Epidermal melanocyte (primary cell): ENCODE measurements at regions not wholly inside any gene's neighbourhood (a gene's known extent, or its start where the extent isn't known, plus 50 kb on each side); places are given as distances from the start of the nearest gene placed in this dataset.

ENCODE experiments used
- DNase-seq: peaks from one replicate; pipeline ENCODE4 v3.0.0; 2011; ENCODE audit warnings: low spot score; ENCODE audit not compliant: insufficient read length

DNA sequence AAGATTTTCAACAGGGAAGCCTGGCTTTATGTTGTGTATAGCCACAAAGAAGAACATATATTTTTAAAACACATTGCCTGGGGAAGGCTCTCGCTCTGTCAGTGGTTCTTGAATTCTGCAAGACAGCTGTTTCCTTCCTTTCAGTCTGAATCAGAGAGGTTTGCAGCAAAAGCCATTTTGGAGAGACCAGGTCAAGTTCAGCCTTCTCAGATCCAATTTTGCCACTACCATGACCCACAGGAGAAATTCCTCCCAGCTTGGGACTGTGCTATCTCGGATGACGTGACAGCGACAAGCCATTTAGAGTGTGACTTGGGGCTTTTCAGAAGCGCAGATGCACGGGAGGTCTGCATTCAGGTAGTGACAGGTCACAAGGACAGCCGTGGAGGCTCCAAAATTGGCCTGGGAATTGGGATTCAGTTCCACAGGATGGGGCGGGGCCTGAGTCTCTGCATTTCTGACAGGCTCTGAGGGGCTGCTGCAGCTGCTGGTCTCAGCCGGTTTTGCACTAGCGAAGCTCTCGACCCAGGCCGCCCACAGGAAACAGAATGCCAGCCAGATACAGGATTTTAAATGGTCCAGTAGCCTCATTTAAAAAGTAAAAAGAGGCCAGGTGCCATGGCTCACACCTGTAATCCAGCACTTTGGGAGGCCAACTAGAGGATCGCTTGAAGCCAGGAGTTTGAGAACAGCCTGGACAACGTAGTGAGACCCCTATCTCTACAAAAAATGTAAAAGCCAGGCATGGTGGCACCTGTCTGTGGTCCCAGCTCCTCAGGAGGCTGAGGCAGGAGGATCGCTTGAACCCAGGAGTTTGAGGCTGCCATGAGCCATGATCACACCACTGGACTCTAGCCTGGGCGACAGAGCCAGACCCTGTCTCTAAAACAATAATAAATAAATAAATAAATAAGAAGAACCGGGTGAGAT lies 196.6 kb upstream of the CIBAR2 start:
- DNase-seq: no peak

DNA sequence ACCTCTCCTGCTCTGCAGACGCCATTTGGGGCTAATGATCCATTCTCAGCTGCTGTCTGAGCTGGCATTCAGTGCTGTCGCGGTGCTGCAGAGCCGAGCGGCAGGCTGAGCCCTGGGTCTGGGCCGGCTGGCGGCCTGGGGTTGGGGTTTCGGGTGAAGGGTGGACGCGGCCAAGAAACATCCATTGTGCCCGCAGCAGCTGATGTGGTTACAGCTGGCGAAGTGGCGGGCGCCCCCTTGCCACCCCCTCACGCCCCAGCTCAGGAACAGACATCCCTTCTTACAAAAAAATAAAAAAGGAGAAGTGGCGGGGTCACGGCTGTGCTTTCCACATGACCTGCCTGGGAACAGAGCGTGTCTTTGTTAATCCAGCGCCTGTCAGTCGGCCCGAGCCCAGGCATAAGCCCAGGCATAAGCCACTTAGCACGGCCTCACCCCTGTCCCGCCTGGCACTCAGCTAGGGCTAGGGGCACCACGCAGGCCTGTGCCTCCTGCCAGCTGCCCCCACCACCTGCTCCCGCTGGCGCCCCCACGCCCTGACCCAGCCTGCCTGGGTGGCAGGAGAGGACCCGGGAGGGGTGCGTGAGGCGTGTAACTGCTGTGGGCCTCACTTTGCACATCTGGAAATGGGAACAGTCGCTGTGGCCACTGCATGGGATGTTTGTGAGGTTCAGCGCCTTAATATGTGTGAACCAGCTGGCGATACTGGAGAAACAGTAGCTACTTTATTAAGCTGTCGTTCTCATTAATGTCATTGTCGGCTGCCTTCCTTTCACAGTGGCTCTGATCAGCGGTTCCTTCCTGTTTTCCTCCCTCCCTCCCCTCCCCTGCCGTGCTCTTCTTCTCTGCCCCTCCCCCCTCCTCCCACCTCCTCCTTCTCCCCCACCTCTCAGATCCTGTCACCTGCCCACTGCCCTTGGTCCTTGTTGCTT lies 197.7 kb upstream of the CIBAR2 start:
- DNase-seq: no peak

DNA sequence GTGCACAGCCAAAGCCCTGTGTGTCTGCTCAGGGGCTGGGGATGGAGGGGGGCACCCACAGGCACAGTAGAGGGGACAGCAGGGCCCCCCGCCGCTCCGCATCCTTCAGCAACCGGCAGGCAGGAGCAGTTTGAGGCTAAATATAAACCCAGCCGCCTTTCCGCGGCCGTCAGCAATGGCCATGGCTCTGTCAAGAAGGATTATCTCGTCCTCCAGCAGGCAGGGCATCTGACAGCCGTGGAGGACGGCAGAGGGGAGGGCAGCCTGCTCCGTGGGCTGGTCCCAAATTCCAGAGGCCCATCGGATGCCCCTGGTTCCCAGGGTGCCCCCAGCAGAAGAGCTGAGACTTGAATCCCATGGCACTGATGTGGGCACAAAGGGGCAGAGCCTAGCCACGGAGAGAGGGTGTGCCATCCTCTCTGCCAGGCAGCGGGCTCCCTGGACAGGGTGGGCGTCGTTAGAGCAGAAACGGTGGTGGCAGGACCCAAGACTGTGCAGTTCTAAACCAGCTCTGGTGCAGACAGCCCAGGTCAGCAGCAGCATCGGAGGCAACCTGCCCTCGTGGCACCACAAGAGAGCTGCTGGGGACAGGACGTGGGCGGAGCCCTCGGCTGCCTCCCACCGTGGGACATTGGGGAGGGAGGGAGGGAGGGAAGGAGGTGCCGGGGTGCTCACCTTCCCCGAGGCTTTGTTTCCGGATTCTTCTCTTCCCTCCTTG lies 198.8 kb upstream of the CIBAR2 start:
- no peak for DNase-seq

DNA sequence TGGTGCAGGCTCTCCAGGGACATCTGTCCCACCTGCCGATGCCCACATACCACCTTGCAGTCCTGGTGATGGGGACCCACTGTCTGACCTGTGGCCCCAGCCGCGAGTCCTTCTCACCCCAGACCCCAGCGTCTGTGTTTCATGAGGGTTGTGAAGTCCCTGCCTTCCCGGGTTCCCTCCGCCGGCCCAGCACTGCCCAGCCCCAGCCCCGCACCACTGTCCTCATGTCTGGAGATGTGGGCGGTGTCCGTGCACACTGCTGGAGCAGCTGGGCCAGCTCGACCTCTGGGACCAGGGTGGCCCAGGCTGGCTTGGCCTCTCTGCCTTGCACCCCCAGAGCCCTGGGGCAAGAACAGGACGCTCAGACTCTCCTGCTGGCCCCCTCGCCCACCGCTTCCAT lies 199.5 kb upstream of the CIBAR2 start:
- DNase-seq: no peak

DNA sequence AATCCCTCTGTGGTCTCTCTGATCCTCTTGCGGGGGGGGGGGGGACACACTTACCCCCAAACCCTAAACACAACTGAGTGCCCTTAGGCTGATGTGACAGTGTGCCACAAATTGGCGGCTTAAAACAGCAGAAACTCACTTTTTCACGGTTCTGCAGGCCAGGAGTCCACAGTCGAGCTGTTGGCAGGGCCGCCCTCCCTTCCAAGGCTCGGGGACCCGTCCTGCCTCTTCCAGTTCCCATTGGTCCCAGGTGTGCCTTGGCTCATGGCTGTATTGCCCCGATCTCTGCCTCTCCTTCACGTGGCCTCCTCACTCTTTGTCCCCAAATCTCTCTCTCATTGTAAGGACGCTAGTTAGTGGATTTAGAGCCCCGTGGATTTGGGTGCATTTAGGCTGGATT lies 199.9 kb upstream of the CIBAR2 start:
- DNase-seq: no peak

DNA sequence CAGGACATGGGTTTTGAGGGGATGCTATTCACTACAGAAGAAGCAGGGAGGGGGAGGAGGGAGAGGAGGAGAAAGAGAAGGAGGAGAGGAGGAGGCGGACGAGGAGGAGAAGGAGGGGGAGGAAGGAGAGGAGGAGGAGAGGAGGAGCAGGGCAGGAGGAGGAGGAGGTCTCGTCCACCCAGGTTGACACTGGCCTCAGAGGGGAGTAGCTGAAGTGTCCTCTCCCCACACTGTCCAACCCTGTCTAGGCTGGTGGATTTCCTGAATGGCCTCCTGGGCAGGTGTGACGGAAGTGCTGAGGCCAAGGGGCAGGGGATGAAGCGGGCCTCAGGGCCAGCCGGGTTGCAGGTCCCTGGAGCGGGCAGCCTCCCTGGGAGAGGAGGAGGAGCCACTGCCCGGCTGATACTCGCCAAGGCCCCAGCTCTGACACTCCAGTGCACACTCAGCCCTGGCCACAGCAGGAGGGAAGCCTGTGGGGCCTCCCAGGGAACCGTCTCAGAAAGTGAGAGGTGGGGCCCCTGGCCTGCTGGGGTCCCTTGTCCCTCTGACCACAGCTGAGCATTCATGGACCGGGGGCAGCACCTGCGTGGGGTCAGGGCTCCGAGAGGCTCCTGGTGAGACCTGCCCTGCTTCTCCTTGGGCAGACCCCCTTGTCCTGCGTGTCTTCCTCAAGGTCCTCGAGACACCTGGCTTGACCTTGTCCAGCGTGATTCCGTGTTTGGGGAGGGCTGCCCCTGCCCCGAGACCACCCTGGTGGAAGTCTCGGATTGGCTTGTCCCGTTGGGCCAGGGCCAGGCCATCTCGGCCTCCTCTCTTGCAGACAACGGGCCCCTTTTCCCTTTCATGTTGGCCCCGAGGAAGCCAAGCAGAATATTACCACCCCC lies 200.6 kb upstream of the CIBAR2 start:
- DNase-seq: no peak

DNA sequence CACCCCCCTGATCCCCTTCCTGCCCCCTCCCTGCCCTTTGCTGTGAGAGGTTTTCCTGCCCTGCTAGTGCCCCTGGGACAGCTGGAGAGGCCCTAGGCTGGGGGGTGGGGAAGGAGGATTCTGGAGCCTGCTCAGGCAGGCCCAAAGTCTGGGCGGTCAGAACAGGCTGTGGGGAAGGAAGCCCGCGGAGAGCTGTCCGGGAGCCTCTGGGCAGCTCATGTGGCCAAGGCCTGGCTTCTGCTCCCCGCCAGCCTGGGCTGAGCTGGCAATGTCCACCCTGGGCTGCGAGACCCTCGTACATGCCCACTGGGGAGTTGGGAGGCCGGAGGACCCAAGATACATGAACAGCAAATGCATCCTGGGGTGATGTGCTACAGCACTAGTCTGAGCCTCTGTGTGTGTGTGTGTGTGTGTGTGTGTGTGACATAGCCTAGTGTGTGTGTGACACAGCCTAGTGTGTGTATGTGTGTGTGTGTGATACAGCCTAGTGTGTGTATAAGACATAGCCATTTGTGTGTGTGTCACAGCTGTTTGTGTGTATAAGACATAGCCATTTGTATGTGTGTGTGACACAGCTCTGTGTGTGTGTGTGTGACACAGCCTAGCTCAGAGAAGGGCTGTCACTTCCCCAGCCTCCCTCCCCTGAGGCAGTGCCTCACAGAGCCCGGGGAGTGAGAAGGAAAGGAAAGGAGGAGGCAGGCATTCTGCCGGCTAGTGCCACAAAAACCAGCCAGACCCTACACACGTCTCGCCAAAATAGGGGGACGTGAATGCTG lies 201.4 kb upstream of the CIBAR2 start:
- DNase-seq: no peak

DNA sequence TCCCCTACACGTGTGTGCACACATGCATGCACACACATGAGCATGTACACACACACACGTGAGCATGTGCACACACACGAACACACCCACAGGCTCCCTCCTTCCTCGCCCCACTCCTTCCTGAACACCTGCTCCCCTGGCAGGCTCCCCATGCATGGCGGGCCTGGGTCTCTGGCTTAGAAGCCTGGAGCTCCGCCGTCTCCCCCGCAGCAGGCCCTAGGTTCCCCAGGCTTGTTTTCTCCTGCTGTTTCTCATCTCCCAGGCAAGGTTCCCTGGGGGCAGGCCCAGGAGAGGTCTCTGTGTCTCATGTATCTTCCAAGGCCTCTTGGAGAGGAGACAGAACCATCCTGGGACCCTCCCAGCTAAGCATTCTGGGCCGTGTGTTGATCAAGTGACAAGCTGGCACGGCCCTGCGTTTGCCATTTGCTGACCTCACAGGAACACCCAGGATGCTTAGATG lies 202.3 kb upstream of the CIBAR2 start:
- DNase-seq: no peak

DNA sequence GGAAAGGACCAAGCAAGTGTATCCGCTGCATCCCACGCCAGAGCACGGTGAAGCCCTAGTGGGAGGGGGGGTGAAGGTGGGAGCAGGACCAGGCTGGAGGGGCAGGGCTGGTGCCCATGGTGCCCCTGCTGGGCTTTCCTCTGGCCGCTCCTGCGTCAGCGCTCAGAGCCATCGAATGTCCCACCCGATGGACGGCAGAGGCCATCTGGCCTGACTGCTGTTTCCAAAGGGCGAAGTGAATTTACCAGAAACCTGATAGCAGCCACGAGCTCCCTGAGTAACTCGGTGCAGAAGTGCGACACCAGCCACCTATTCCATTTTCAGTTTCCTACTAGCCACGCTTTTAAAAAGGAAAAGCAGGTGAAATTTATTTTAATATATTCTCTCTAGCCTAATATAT lies 203.6 kb upstream of the CIBAR2 start:
- DNase-seq: no peak

DNA sequence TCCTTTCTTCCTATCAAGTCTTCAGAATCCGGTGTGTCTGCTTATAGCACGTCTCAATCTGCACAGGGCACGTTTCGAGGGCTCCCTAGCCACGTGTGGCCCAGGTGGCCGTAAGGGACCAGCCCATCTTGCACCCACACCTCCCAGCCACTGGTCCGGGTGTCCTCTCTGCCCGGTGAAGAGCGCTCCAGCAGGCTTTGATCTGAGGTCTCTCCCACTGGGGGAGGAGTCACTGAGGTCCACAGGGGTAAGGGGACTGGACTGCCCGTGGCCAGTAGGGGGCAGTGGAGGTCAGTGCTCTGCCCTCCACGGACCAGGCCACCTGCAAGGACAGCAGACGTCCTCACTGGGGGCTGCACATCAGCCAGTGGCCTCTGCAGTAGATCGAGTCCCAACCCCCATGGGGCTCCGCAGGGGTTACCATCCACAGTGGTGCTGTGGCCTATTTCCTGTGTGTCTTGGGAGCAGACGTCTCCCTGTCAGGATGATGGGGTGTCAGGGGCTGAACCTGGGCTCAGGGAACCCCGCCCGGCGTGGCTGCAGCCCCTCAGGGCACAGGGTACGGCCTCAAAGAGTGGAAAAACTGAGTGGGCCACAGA lies 204.1 kb upstream of the CIBAR2 start:
- no peak for DNase-seq

DNA sequence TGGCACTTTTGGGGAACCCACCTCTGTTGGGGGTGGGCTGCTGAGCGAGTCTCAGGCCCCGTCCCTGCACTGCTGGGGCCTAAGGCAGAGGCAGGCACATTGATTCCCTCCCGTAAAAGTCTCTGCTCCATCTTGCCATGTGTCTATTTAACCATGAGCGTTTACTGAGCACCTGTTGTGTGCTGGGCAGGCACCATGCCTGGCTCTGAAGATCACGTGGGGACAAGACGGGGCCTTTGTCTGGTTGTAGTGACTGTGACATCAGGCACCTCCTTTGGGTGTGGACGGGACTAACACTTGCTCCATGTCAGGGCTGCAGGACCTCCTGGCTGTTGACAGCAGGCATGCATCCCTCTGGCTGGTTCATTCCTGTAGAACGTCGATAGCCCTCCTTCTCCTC lies 204.7 kb upstream of the CIBAR2 start:
- DNase-seq: no peak

DNA sequence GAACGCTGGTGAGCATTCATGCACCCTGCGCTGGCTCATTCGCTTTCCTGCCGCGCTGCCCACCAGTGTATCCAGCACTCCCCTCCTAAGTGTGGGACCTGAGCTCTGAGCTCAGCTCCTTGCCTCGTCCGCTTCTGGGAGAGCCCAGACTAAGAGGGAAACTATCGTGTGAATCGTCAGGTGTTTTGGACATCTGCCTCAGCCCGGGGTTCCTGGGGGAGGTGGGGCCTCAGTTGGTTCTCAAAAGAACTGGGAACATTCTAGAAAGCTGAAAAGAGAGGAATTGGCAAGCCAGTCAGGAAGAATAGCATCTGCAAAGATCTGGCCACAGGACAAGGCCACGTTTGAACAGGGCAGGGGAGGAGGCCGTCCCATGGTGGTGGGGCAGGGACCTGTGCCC lies 205.4 kb upstream of the CIBAR2 start:
- DNase-seq: no peak

DNA sequence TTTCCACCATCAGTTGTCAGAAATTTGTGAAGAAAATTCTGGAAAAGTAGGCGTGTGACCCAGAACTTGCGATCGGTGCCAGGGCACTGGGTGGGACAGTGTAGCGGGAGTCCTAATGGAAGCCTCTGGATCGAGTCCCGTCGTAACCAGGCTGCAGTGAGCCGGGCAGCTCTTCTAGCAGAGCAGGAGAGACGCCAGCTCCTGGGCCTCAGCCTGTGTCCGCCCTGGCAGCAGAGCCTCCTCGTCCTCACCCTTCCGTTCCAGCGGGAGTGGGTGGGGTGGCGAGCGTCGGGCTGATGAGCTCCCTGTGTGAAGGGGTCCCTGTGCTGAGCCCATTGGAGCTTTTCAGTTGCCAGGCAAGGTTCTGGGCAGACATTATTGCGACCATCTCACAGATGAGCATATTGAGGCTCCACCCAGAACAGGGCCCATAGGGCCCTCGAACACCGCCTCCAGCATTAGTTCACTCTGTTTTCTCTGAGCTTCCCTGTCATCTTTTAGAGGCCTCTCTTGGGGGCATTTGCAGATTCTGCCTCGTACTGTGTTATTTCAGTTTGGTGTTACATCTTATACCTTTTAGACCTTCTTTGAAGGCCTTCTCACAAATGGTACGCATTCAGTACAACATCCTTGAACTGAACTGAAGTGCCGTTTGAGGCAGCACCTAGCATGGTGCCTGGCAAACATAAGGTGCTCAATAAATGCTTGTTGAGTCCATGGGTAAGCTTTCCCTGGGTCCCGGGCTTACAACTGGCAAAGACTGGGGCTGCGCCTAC lies 207.1 kb upstream of the CIBAR2 start:
- DNase-seq: no peak

DNA sequence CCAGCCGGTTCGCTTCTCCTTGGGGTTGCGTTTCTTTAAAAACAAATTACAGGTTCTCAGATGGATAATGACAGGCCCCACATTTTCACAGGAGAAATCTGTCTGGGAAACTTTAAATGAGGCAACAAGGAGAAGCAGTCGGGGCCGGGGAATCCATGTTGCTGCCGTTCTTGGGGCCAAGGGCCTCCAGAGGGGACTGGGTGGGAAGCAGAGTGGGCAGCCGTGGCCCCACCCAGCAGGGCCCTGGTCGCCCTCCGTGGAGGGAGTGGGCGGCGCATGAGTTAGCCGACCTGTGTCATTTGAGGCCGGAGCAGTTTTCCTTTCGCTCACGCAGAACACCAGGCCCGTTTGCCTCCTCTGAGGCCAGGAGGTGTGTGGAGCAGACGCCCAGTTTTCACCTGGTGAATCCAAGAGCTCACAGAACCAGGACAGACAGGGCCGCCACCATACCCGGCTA lies 207.7 kb upstream of the CIBAR2 start:
- no peak for DNase-seq

DNA sequence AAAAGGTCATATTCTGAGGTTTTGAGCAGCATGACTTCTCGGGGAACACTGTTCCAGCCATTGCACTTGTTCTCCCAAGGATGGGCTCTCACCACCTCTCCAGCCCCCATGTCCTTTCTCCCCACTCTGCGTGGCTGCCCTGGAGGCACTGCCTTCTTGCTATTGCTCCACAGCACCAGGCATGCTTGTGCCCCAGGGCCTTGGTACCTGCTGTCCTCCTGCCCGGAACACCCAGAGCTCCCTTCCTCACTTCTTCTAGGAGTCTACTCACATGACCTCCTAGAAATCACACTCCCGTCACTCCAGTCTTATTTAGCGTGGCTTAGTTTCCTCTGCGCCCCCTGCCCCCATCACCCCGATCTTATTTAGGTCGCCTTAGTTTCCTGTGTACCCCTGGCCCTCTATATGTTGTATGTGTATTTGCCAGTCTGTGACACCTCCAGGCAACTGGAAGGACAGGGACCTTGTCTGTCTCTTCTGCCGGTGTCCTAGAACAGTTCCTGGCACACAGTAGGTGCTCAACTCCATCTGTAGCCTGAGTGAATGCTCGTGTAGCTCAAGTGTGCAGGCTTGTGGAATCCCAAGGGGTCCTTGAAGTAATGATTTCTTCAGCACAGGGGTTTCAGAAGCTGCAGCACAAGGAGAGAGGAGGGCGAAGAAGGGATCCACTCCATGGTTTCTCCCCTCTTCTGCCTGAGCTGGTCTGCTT lies 208.6 kb upstream of the CIBAR2 start:
- DNase-seq: no peak

DNA sequence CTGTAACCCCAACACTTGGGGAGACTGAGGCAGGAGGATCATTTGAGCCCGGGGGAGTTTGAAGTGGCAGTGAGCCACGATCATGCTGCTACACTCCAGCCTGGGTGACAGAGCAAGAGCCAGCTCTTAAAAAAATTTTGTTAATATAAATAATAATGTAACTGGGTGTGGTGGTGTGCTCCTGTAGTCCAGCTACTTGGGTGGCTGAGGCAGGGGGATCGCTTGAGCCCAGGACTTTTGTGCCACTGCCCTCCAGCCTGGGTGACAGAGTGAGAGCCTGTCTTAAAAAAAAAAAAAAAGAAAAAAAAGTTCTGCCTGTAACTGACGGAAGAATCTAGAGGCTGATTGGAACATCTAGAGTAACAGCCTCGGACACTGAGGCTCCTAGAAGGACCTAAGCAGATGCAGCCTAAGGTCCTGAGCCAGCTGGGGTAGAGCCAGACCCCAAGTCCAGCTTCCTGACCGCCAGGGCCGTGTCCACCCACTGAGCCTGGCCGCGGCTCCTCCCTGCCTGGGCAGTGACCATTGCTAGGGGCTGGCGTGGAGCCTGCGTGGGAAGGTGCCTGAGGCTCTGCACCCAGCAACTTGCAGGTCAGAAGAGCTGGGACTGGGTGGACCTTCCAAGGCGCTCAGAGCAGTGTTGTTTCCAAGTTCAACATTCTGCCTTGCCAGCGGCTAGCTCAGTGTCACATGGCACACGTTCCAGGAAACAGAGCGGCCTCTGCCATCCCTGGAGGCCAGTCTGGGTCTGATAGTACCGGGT lies 209.4 kb upstream of the CIBAR2 start:
- no peak for DNase-seq
